ENCODE measurements at regions not wholly inside any gene's neighbourhood (a gene's known extent, or its start where the extent isn't known, plus 50 kb on each side); places are given as distances from the start of the nearest gene placed in this dataset.
A peak's percentile ranks its signal among the peaks of the same experiment; 100 is the strongest.

DNA sequence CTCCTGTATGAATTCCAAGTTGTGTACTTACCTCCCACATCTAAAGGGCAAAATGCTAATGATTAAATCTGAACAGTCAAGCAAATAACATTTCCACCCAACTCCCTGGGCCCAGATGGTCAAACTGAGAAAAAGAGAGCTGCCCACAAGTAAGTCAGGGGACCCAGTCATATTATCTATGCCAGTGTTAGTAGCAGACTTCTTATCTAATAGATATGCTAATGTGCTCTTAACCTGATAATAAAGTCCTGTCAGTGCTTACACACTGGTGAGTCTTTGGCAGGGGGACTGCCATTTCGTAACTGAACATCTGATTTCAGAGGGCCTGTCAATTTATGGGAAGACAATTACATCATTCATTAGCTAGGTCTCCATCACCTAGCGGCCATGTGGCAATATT lies 292.3 kb upstream of the WWC1 start:
- no peak for DNase-seq

DNA sequence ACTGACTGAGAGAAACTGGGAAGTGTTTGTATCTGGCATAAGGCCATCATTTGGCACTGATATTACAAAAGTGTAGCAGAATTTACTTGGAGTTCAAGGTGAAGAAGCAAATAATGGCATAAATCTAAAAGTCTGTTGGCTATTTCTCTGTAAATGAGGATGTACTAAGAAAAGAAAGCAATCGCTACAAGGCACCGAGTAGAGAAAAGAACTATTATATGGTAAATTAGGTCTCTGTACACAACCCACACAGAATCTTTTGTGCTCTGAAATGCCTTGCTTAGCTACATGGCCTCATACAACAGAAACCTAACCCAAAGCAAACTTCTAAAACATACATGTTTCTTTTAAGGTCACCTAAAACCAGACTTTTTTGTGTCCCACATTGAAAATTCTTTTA lies 290.1 kb upstream of the WWC1 start:
- DNase-seq, result no peak

DNA sequence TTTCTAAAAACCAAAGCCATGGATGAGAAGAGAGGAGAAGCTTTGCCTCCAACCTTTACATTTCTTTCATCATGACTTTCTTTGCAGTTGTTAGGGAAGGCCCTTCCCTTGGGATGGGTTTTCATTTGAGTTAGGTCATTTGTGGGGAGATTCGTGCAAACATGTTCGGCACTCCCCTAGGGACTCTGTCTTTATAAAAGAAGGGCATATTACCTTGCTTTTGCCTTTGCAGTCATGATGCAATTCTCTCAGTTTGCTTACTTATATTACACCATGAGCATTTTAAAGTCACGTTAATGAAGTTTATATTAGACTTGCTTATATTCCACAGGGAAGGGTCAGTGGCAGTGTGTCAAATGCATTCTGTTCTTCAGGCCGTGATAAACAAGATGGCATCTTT lies 289.3 kb upstream of the WWC1 start:
- no peak for DNase-seq

DNA sequence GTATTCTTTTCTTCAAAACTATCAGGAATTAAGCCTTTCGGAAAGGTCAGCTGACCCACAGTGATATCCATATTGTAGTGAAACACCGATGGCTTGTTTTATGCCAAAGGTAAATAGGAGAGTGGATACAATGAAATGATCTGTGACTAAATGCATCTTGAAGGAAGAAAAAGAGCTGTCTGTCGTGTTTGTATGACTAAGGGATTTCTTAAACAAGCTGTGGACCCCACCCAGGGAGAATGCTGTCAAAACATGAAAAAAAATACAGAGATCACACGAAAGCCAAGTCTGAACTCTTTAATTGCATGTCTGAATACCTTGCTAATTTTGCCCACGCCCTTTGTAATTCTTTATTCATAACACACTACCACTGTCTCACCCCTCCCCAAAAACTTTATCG lies 286.4 kb upstream of the WWC1 start:
- DNase-seq, result no peak

DNA sequence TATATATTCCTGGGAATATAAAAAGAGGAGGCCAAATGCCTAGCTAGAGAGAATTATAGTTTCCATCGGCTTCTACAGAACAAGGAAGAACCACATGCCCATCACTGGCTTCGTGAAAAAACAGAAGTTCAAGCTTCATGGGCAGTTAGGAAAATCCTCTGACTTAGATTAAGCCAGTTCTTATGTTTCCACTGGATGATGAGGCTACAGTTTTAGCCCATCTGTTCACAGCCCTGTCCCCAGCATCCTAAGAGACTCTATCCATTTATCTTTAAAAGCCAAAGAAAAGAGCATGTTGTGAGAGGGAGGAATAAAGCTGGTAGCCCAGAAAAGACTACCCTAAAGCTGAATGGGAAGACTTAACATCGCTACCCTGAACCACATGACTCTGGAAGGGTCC lies 285.5 kb upstream of the WWC1 start:
- DNase-seq, result no peak

DNA sequence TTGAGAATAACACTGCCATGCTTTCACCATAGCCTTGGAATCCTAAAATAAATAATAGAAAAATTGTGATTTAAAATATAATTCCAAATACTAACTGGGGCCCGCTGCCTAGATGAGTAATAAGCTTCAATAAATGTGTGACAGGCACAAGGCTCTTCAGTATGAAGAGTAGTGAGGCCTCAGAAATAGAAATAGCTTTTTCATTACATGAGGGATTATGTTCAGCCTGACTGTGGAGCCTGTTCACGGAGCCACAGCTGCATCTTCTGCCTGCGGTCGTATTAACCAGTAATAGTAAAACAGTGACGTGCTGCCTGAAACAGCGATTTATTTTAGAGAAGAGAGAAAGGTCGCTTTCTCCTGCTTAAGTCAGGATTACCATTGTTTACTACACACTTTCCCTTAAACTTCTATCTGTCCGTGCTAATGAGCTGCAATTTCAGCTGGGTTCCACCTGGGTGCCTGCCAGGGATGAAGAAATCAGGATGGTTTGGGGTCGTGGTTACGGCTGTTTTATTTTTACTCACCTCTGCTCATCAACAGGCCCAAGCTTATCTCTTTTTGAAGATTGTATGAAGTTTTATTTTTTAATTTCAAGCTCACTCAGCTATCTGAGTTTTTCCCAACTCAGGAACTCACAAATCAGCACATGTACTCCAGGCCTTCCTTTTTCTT lies 284.9 kb upstream of the WWC1 start:
- peak; percentile 27 to 52 (median 45) for DNase-seq

DNA sequence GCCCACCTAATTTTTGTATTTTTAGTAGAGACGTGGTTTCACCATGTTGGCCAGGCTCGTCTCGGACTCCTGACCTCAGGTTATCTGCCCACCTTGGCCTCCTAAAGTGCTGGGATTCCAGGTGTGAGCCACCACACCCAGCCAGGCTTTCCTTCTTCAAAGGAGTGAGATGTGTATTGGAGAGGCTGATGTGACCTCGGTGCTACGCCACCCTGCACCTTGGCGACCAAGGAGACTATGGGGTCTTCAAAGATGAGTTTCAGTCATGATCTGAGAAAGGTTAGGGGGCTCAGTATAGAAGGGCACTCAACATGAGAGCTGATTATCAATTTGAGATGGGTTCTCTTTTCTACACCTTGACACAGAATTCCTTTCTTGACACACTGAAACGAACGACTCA lies 284.2 kb upstream of the WWC1 start:
- no peak for DNase-seq

DNA sequence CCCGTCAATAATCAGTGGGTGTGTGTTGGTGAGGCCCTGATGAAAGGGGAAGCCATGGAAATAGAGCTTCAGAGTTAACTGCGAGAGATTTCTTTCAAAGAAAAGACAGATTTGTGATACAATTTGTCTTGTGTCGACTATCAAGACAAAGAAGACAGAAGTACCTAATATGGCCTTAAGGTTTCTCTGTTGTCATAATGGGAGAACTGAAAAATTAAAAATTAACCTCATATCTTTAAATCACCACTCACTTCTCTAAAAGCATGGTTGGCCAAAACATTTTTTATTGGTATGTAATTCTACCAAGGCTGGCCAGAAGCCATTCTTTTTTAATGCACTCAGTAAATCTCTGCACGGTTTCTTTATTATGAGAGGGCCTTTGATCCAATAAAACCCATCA lies 282.9 kb upstream of the WWC1 start:
- DNase-seq, result no peak

DNA sequence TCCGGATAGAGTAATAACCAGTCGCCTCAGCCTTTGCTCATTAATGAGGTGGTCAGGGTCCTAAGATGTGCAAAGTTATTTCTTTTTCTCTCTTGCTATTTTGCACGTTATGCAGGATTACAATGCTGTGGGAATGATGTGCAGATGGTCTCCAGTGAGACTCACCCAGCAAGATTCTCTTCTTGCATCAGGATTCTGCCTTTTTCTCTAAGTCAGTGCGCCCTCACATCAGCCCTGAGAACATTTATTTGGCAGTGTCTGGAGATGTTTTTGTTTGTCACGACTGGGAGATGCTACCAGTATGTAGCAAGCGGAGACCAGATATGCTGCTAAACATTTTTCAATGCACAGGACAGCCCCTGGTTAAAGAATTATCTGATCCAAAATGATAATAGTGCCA lies 280.3 kb upstream of the WWC1 start:
- no peak for DNase-seq

DNA sequence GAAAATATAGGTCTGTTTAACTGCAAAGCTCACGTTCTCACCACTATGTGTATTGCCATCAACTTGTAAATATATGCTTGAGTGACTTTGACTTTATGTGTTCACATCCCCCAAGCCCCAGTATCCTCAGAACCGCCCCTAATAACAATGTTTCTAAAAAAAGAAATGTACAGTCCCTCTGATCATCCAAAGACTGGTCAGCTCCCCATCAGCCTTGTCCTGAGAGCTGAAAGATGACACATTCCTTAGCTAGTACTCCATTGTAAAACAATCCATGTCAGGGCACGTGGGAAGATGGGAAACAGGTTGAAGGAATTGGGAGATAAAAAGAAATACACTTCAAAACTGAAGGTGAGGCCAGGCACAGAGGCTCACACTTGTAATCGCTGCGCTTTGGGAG lies 279.4 kb upstream of the WWC1 start:
- DNase-seq, result no peak

DNA sequence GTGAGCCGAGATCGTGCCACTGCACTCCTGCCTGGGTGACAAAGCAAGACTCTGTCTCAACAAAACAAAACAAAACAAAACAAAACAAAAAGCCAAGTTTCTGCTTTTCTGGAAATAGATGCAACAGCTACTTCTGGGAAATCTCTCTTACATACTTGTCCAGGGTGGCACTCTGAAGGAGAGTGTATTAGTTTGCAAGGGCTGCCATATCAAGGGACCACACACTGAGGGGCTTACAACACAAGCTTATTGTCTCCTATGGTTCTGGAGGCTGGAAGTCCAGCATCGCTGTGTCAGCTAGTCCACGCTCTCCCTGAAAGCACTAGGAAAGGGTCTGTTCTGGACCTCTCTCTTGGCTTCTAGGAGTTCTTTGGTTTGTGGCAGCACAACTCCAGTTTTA lies 277.9 kb upstream of the WWC1 start:
- no peak for DNase-seq

DNA sequence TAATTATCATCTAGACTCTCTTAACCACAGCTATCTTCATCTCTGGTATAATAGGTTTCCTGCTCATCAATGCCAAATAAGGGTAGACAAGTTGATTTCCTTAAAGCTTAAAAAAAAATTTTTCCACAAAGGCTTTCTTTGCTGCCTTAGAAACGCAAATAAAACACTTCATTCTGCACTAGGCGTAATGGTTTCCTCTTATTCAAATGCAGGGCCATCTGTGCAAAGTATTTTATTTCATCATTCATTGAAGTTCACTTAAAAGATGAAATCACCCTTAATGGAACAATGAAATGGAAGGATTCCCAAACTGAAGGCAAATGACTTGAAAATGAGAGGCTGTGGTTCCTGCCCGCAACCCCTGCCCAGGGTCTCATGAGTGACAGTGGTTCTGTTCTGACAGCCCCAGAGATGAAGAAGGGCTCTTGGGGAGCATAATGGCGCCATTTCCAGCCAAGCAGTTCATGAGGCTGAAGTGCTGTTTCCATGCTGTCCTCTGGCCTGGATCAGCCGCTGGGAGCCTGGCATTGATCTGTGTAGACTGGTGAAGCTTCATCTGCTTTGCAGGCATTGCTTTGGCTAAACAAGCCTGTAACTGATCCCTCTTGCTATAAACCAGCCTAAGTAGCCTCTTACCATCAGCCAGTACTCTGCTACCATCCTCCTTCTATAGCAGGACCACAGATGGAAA lies 276.9 kb upstream of the WWC1 start:
- DNase-seq, result no peak

DNA sequence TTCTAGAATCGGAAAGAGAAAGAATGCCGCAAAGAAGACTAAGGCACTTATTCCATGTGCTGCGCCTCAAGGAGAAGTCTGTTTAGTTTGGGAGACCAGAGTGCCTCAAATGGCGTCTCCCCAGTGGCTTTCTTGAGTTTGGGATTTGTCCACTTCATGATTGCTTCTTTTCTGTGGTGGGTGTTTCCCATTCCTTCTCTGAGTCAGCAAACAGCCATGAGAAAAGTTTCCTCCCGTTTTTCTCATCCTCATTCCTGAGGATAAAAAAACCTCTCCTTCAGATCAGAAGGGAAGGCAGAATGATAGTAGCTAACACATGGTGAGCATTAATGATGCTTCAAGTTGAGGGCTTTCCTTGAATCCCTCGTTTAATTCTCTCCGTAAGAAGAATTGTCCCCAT lies 275.9 kb upstream of the WWC1 start:
- peak in 1 of 3 donors; percentile 61 for DNase-seq

DNA sequence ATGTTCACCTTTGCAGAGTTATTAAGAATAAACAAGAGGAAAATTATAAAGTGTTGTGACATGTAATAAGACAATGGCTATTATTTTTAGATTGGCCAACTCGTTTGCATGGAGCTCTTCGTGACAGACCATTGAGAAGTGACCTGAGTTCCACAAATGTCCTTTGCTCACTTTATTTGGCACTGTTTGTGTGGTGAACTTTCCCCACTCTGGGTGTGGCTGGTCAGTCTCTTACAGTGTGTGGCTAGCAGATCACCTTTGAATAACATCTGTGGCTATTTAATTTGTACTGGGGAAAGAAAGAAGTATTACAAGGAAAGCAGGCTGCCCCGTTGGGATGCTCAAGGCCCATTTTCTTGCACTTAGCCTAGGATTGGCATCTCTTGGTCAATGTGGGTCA lies 274.1 kb upstream of the WWC1 start:
- DNase-seq, result no peak

DNA sequence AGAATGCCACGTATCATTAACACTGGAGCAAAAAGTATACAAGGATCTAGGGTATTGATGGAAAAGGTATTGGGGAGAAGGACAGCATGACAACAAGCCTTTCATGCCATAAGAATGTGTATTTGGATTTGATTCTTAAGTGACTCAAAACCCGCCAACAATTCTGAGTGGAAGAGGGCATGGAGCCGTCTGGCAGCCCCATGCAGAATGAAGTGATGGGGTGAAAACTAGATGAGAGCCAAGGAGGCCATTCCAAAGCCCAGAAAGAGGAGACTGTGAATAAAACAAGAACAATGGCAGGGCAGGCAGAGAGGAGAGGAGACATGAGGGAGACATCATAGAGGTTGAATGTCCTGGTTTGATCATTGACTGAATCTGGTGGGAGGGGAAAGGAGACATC lies 272.3 kb upstream of the WWC1 start:
- no peak for DNase-seq

DNA sequence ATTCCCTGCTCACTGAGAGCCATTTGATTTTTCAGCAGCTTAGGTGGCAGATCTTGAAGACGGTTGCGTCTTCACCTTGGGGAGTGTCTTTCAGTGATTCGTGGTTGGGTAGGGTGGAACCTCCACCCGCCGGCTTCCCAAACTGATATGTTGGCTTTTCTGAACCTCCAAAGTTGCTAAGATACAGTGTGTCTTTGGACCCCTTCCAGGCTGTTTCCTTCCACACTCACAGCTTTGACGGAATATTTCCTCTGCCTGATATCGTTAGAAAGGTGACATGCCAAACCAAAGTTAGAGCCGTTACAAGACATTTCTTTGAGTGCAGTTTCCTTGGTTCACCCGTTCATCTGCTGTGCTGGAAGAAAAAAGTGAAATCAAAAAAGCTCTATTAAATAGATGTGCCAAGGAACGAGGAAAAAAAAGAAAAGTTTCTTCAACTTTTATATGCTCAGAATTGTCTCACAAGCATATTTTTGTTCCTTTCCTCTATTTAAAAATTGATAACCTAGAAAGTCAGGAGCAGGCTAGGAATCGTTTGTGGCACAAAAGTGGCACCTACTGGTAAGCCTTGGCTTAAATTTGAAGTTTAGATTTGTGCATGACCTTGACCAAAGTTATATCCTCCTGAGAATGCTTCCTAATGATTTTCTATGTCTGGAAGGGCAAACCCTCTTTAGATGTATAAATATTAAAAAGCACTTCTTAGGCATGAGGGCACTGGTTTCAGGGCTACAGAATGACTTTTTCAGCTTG lies 270.7 kb upstream of the WWC1 start:
- no peak for DNase-seq

DNA sequence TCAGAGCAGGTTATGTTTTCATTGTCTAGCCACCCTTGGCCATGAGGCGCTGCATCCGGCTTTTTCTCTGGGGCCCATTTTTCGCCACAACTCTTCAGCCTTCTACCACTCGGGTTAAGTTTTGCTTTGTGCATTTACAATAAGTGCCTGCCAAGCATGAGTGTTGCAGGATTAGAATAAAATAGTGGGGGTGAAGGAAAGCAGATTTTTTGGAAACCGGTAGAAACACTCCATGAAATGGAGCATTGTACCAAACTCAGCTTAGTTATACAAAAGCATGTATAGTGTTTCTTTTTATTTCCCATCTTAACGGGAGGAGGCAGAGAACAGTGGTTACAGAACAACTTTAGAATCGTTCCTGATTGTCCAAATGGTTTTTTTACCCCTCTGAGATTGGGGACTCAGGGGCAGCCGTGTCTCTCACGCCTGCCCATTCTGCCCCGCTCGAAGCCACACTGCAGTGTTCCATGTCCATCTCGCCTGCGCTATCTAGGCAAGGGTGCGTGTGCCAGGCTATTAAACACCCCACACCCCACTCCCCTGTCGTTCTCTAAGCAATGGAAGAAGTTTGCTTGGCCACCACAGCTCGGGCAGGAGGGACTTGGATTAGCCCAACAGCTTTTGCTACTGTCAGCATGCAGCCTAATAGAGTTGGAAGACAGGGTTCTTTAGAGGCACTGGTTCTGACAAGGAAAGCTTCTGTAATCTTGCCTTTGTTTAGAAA lies 268.8 kb upstream of the WWC1 start:
- DNase-seq, result no peak

DNA sequence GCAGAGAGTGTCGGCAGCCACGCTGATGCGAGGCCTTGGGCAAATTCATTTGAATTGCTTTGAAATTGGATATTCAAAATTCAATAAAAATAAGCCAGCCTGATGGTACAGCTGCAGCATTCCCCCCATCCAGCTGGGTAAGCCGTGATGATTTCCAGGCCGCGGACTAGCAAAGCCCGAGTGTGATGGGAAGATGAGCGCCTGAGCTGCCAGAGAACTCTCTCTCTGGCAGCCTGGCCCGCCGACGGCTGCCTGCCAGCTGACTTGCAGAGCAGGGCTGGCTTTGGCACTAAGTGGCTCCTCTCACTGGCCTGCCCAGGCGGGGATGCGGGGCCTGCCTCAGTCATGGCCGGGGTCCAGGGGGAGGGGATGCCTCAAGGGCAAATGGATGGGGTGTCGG lies 268.3 kb upstream of the WWC1 start:
- peak; percentile 43 to 79 (median 65) for DNase-seq

DNA sequence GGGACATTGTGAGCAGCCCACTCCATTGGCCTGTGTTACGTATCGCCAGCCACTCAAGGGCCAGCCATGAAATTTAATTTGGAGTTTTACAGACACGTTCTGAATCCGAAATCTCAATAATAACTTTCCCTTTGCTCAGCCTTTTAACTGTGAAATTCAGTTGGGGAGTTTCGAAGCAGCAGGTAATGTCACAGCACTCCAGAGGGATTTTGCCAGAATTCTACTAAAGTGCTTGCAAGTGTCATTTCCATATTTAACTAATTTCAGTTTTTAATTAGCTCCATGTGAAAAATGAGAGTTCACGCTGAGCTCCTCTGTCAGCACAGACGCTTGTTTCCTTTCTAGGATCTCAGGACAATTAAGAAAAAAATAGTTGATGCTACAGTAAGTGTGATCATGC lies 267.1 kb upstream of the WWC1 start:
- DNase-seq, result no peak

DNA sequence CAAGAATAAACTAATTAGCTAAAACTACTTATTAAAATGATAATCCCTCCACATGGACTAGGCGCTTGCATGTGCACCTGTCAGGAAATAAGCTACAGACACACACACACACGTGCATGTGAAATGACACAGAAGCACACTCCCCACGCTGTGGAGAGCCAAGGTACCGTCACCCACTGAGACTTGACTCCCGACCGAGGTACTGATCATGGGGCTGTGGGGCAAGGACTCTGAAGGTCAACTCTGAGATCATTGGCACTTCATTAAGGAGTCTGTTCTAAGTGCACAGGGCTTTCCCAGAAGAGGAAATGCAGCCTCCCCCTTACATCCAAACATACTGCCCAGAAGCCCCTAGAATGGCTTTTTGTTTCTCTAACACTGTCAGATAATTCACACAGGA lies 264.4 kb upstream of the WWC1 start:
- DNase-seq, result no peak

DNA sequence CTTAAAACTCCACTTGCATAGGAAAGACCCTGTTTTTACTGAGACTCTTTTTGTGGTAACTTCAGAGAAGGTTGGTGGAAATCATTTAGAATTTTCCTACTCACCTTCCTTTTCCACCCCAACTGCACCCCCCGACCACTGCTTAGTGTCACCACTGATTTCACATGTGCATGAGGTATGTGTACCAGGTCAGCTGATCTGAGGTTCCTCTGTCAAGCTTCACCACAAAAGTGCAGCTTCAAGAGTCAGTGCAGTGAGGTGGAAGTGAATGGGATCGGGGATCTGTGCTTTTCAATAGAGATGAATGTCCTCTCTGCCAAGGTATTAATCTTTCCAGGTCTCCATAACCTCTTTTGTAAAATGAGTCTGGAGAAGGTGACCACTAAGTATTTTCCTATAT lies 260.5 kb upstream of the WWC1 start:
- DNase-seq, result no peak

DNA sequence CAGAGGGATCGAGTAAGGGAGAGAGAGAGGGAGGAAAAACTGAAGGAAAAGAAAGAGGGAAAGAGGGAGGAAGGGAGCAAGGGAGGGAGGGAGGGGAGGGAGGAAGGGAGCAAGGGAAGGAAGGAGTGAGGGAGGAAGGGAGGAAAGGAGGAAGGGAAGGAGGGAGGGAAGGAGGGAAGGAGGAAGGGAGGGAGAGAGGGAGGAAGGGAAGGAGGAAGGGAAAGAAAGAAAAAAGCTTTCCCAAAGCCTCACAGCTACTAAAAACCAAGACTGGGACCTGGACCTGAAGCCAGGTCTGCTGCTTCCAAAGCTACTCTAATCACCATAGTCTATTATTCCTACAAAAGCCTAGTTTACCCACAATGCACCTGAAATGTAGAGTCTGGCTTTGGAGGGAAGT lies 259.8 kb upstream of the WWC1 start:
- no peak for DNase-seq

DNA sequence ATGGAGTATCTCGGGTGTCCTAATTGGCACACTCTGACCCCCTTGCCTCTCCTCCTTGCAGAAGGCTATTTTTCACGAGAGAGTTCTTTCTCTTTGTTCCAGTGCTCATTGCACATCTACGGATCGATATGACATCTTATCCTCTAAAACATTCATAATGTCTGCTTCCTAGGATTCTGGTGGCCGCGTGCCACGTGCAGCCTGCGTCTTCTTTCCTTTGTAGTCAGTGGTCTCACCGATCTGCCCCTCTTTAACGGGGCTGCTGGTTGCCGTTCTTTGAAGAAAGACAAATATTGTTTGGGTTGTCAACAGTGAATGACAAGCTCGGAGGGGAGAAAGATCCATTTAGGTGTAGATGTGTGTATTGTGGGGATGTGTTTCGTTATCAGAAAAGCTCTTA lies 252.4 kb upstream of the WWC1 start:
- DNase-seq, result no peak

Data from muscle of back (tissue), 3 donors.